HepG2 (cell line): ENCODE measurements at regions not wholly inside any gene's neighbourhood (a gene's known extent, or its start where the extent isn't known, plus 50 kb on each side); places are given as distances from the start of the nearest gene placed in this dataset.

Experiments
- ATAC-seq: fragments of 200-7000 bp; cut with Tn5 transposase; 3 replicates; pipeline ENCODE4 v1.9.1; 2020; ENCODE audit warnings: mild to moderate bottlenecking, moderate library complexity
- BruUV-seq: library from RNA; stranded (reverse); fragments of 400-500 nt; replicated peaks from 2 replicates; lab custom pipeline; 2021; lab: Mats Ljungman, UMichigan
- CTCF ChIA-PET: fragments of 300-600 bp; formaldehyde crosslinking; extraction: SDS; loops from one replicate; lab custom pipeline; 2021; ENCODE audit warnings: low total read pairs, inconsistent platforms, low intra/inter-chr PET ratio; lab: Yijun Ruan, JAX
- POLR2A ChIA-PET: fragments of 350-600 bp; sonication (Branson Sonifier 250); formaldehyde crosslinking; loops from one replicate; lab custom pipeline; 2020; ENCODE audit warnings: antibody characterized with exemption, inconsistent platforms; lab: Yijun Ruan, JAX
- DNase-seq: peaks from one replicate; pipeline ENCODE4 v3.0.0-alpha.2; 2015; ENCODE audit warnings: low spot score
- FAIRE-seq: peaks from 3 replicates; lab custom pipeline; 2011; peaks lifted over from hg19 to GRCh38; lab: Jason Lieb, UNC
- H2AFZ ChIP-seq: one replicate; pipeline ENCODE4 v1.6.1; 2011; ENCODE audit warnings: low read length, inconsistent platforms
- H3K27ac ChIP-seq: fragments of 300-600 bp; 3 replicates; pipeline ENCODE4 v1.8.0; 2011; ENCODE audit warnings: mixed run types, mild to moderate bottlenecking, mixed read lengths, low read length, inconsistent platforms; ENCODE audit not compliant: insufficient read depth; ENCODE audit errors: extremely low read length
- H3K27me3 ChIP-seq, 2 experiments: fragments of 200-600 bp in 1 of 2; 2 replicates in 1 of 2; 3 replicates in 1 of 2; pipeline versions ENCODE4 v1.6.0 to v1.8.0; 2011; ENCODE audit warnings: low read length in 2 of 2, mild to moderate bottlenecking in 2 of 2, moderate library complexity in 2 of 2, inconsistent platforms in 1 of 2; ENCODE audit not compliant: insufficient read depth in 2 of 2, control insufficient read depth in 1 of 2
- H3K36me3 ChIP-seq, 2 experiments: fragments of 200-600 bp in 1 of 2; replicated peaks in 1 of 2; 2 replicates in 1 of 2; 3 replicates in 1 of 2; pipeline versions ENCODE4 v1.5.1 to v1.8.0; 2011; ENCODE audit warnings: low read length in 2 of 2, inconsistent platforms in 1 of 2; ENCODE audit not compliant: insufficient read depth in 2 of 2, control insufficient read depth in 1 of 2
- H3K4me1 ChIP-seq: 2 replicates; pipeline ENCODE4 v1.5.1; 2012; ENCODE audit warnings: low read length, inconsistent platforms; ENCODE audit not compliant: insufficient read depth
- H3K4me2 ChIP-seq: 2 replicates; pipeline ENCODE4 v1.6.0; 2011; ENCODE audit warnings: low read depth, low read length, inconsistent platforms
- H3K4me3 ChIP-seq, 3 experiments: fragments of 200-600 bp in 1 of 3; sonication (generic), shearing (Covaris generic) in 1 of 3; replicated peaks in 1 of 3; 2 replicates each; pipeline ENCODE4 v1.5.1; 2011 to 2016; ENCODE audit warnings: low read length in 3 of 3, inconsistent platforms in 2 of 3, low read depth in 2 of 3, mild to moderate bottlenecking in 2 of 3, control low read depth in 1 of 3, mixed read lengths in 1 of 3; ENCODE audit not compliant: insufficient read depth in 1 of 3
- H3K79me2 ChIP-seq: one replicate; pipeline ENCODE4 v1.6.1; 2011; ENCODE audit warnings: low read length, inconsistent platforms; ENCODE audit not compliant: insufficient read depth
- H3K9ac ChIP-seq: 2 replicates; pipeline ENCODE4 v1.6.0; 2011; ENCODE audit warnings: mild to moderate bottlenecking, low read depth, low read length, inconsistent platforms; ENCODE audit not compliant: insufficient read depth
- H3K9me3 ChIP-seq: 2 replicates; pipeline ENCODE4 v1.5.1; 2012; ENCODE audit warnings: mild to moderate bottlenecking, low read length
- H4K20me1 ChIP-seq: 2 replicates; pipeline ENCODE4 v1.6.0; 2011; ENCODE audit warnings: inconsistent platforms, mild to moderate bottlenecking, low read length, moderate library complexity; ENCODE audit not compliant: insufficient read depth
- HNRNPH1 ChIP-seq: fragments of 200-400 bp; formaldehyde crosslinking; optimal IDR thresholded peaks from 2 replicates; pipeline ENCODE3; 2017; ENCODE audit warnings: mild to moderate bottlenecking, low read depth, low read length
- KLF9 ChIP-seq: IDR thresholded peaks from 2 replicates; pipeline ENCODE4 v1.6.1; 2016; ENCODE audit warnings: low read depth
- NFRKB ChIP-seq: fragments of 450-650 bp; IDR thresholded peaks from 2 replicates; pipeline ENCODE4 v1.6.1; 2017
- PAX8 ChIP-seq: sonication (generic); formaldehyde crosslinking; IDR thresholded peaks from 2 replicates; pipeline ENCODE4 v1.8.0; 2022; ENCODE audit warnings: mild to moderate bottlenecking, missing genetic modification reagents, borderline replicate concordance
- POLR2AphosphoS5 ChIP-seq: IDR thresholded peaks from 2 replicates; pipeline ENCODE4 v1.6.1; 2012; ENCODE audit warnings: low read depth, low read length
- RORA ChIP-seq: sonication (generic); formaldehyde crosslinking; IDR thresholded peaks from 2 replicates; pipeline ENCODE4 v1.5.0; 2020; ENCODE audit warnings: mild to moderate bottlenecking, missing genetic modification reagents, moderate library complexity
- SSRP1 ChIP-seq: IDR thresholded peaks from 2 replicates; pipeline ENCODE4 v1.6.1; 2016; ENCODE audit warnings: control low read depth
- ZBTB33 ChIP-seq: sonication (generic); formaldehyde crosslinking; IDR thresholded peaks from 2 replicates; pipeline ENCODE4 v1.4.0; 2020; ENCODE audit warnings: missing genetic modification reagents
- ZNF101 ChIP-seq: sonication (generic); formaldehyde crosslinking; IDR thresholded peaks from 2 replicates; pipeline ENCODE4 v1.4.0; 2020; ENCODE audit warnings: mild to moderate bottlenecking, low read depth, missing genetic modification reagents, borderline replicate concordance
- ZNF253 ChIP-seq: sonication (generic); formaldehyde crosslinking; IDR thresholded peaks from 2 replicates; pipeline ENCODE4 v1.8.0; 2022; ENCODE audit warnings: mild to moderate bottlenecking, missing genetic modification reagents, borderline replicate concordance
- ZSCAN30 ChIP-seq: sonication (generic); formaldehyde crosslinking; IDR thresholded peaks from 2 replicates; pipeline ENCODE4 v1.5.0; 2020; ENCODE audit warnings: mild to moderate bottlenecking, missing genetic modification reagents
- WGBS: methylation state at CpG from one replicate; pipeline ENCODE4 v1.1.6; 2017; ENCODE audit warnings: low lambda C conversion rate; 5-methylcytosine and 5-hydroxymethylcytosine counted together
- in situ Hi-C: cut with HindIII; loops from 2 replicates; pipeline ENCODE4 v1.10.0; 2017; ENCODE audit warnings: low pct_unique_long_range_greater_than_20kb; ENCODE audit not compliant: extremely low pct_ligation_motif_present
- intact Hi-C: fragments of 100-400 bp; cut with micrococcal nuclease; formaldehyde crosslinking; loops from one replicate; pipeline ENCODE4 v1.10.0; 2022; ENCODE audit not compliant: unreplicated experiment
- TF ChIP-seq, protein P1 (sequence below): sonication (generic); formaldehyde crosslinking; IDR thresholded peaks from 2 replicates; pipeline ENCODE4 v1.4.0; 2020; ENCODE audit warnings: mild to moderate bottlenecking, missing genetic modification reagents
- TF ChIP-seq, protein P2 (sequence below): IDR thresholded peaks from 2 replicates; pipeline ENCODE4 v1.6.1; 2016; ENCODE audit warnings: mild to moderate bottlenecking

DNA sequence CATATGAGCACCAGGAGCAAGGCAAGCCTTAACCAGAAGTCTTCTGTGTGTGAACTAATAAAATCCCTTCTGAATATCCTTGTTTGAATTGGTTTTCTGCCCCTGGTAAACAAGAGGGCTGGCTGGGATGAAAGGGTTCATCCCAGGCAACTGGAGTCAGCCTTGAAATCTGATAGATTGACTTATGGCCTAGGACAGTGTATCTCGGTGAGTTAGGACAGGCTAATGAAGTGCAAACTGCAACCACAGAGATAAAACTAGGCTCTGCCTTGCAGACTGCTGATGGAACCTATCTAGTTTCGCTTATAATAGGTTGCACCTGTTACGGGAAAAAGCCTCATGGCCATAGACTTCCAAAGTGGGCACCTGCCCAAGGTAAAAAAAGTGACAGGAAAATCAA is 451.9 kb upstream of the NOVA1 start:
- Histone ChIP-seq H3K9me3 (peaks cover 64% of the 10 kb centered on the region), H3K4me1 (no peaks in the 10 kb centered on the region), H3K4me2 (no peak overlapping the region), H3K79me2 (no peaks in the 10 kb centered on the region), H4K20me1 (no peaks in the 10 kb centered on the region), H3K27ac (no peak overlapping the region), H3K9ac (no peak overlapping the region), H3K4me3 (no peak overlapping the region), H3K36me3 (no peaks in the 10 kb centered on the region), H3K27me3 (no peaks in the 10 kb centered on the region), H2AFZ (no peak overlapping the region)
- ChIA-PET POLR2A (no interaction called here), CTCF (no interaction called here)
- TF ChIP-seq POLR2AphosphoS5, result no peak
- TF ChIP-seq SSRP1 (CRISPR knock-in tag), result no peak
- no peak for TF ChIP-seq ZNF101 (CRISPR knock-in tag)
- TF ChIP-seq, protein P1, sequence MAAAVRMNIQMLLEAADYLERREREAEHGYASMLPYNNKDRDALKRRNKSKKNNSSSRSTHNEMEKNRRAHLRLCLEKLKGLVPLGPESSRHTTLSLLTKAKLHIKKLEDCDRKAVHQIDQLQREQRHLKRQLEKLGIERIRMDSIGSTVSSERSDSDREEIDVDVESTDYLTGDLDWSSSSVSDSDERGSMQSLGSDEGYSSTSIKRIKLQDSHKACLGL (CRISPR knock-in tag), result no peak
- no peak for TF ChIP-seq NFRKB
- no peak for TF ChIP-seq RORA (CRISPR knock-in tag)
- TF ChIP-seq KLF9 (CRISPR knock-in tag), result no peak
- no peak for TF ChIP-seq ZBTB33 (CRISPR knock-in tag)
- in situ Hi-C loops, result no loop called here
- intact Hi-C loops, result loop anchor here (5.0 kb wide), 1 partner anchor 478 kb away; no protein-coding TSS in a partner anchor
- DNase-seq, result no peak
- ATAC-seq, result no peak
- 6% methylated on average over 3 of the region's 3 CpGs for WGBS
- no TSS peak for BruUV-seq
- no peak for FAIRE-seq

- Histone ChIP-seq H3K9me3 (peaks cover 69% of the 10 kb centered on the region), H3K27ac (no peak overlapping the region), H4K20me1 (no peaks in the 10 kb centered on the region), H2AFZ (no peak overlapping the region), H3K9ac (no peak overlapping the region), H3K36me3 (no peaks in the 10 kb centered on the region), H3K4me2 (no peak overlapping the region), H3K4me1 (no peaks in the 10 kb centered on the region), H3K79me2 (no peaks in the 10 kb centered on the region), H3K27me3 (no peaks in the 10 kb centered on the region), H3K4me3 (no peak overlapping the region)
- intact Hi-C loops (loop anchor here (5.0 kb wide), 1 partner anchor 477 kb away; no protein-coding TSS in a partner anchor), in situ Hi-C loops (no loop called here)
- ATAC-seq (no peak), DNase-seq (no peak), FAIRE-seq (no peak)
- no TSS peak for BruUV-seq
- CTCF ChIA-PET, result no interaction called here
- POLR2A ChIA-PET, result no interaction called here
- no peak for TF ChIP-seq PAX8 (CRISPR knock-in tag)
- no peak for TF ChIP-seq ZNF253 (CRISPR knock-in tag)
- TF ChIP-seq ZSCAN30, result no peak
- TF ChIP-seq, protein P2, sequence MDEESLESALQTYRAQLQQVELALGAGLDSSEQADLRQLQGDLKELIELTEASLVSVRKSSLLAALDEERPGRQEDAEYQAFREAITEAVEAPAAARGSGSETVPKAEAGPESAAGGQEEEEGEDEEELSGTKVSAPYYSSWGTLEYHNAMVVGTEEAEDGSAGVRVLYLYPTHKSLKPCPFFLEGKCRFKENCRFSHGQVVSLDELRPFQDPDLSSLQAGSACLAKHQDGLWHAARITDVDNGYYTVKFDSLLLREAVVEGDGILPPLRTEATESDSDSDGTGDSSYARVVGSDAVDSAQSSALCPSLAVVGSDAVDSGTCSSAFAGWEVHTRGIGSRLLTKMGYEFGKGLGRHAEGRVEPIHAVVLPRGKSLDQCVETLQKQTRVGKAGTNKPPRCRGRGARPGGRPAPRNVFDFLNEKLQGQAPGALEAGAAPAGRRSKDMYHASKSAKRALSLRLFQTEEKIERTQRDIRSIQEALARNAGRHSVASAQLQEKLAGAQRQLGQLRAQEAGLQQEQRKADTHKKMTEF, result no peak
- TF ChIP-seq HNRNPH1, result no peak
Observed at GRCh38 chr14:27050208-27050607, 452.4 kb upstream of the NOVA1 start.
